ENCODE measurements at regions not wholly inside any gene's neighbourhood (a gene's known extent, or its start where the extent isn't known, plus 50 kb on each side); places are given as distances from the start of the nearest gene placed in this dataset.
"Not testable (repeated sequence)": the region's sequence is repeated elsewhere in the genome, so short reads cannot be mapped to it uniquely, and the experiment has no call there.

DNA sequence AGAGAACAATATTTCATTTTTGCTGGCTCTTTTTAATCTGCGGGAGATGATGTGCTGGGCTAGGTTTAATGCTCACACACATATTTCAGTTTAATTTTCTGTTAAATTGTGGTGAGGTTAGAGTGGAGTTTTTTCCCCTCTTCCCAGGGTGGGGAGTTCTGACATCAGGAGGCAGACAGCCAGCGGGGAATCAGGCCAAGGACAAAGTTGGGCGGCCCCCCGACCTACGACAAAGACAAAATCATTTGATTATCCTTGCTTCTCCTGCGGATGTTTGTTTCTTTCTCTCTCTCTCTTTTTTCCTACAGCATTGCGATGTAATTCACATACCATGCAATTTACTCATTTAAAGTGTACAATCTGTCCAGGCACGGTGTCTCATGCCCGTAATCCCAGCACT is 295.9 kb downstream of the NPIPA7 start:
- not testable (repeated sequence) for H4K20me1 ChIP-seq (ENCODE audit: insufficient read depth, low read length); H3K79me2 ChIP-seq (ENCODE audit: insufficient read depth, low read length); DNase-seq (ENCODE audit: insufficient read length, low spot score, missing footprints); H3K4me3 ChIP-seq (ENCODE audit: insufficient read depth, low read length); H2AFZ ChIP-seq (ENCODE audit: low read length); H3K36me3 ChIP-seq (ENCODE audit: insufficient read depth, low read length); H3K9me3 ChIP-seq (ENCODE audit: low read depth, low read length); H3K27me3 ChIP-seq (ENCODE audit: insufficient read depth, low read length); H3K27ac ChIP-seq (ENCODE audit: low read depth, low read length); H3K4me1 ChIP-seq (ENCODE audit: insufficient read depth, low read length); H3K4me2 ChIP-seq (ENCODE audit: insufficient read depth, low read length)

DNA sequence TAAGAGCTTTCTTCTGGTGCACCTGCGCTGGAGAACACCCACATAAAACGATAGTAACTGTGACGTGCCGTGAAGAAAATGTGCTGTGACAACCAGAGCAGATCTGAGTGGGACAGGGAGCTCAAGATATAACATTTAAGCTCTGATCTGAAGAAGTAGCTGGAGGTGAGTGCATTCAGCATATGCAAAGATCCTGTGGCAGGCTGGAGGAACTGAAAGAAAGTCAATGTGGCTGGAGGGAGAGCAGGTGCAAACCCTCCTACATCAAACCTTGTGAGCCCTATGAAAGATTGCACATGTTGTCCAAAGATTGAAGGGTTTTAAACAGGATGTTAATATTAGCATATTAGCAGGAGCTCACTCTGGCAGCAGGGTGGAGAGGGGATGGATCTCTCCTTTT is 342.9 kb downstream of the NPIPA7 start:
- H3K4me3 ChIP-seq (ENCODE audit: insufficient read depth, low read length); H3K4me2 ChIP-seq (ENCODE audit: insufficient read depth, low read length); H3K27me3 ChIP-seq (ENCODE audit: insufficient read depth, low read length); H2AFZ ChIP-seq (ENCODE audit: low read length); H3K27ac ChIP-seq (ENCODE audit: low read depth, low read length); H3K36me3 ChIP-seq (ENCODE audit: insufficient read depth, low read length); H3K9me3 ChIP-seq (ENCODE audit: low read depth, low read length); H3K79me2 ChIP-seq (ENCODE audit: insufficient read depth, low read length); H4K20me1 ChIP-seq (ENCODE audit: insufficient read depth, low read length); DNase-seq (ENCODE audit: insufficient read length, low spot score, missing footprints); H3K4me1 ChIP-seq (ENCODE audit: insufficient read depth, low read length): not testable (repeated sequence)

DNA sequence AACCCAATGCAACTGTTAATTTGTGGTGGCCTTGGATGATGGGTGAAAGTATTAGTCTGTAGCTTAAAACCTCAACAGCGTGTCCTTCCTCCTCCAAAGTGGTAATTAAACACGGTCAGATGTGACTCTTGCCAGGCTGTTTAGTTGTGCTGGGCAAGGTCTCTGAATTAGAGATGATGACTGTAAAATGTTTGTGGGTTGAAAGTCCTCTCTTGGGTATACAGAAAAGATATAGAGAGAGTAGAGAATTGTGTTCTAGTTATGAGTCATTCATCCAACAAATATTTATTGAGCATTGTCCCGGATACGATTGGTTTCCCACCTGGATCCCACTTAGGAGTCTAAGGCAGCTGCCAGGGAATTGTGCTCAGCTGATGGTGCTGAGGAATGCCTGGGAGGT is 343.7 kb downstream of the NPIPA7 start:
- not testable (repeated sequence) for H3K9me3 ChIP-seq (ENCODE audit: low read depth, low read length); DNase-seq (ENCODE audit: insufficient read length, low spot score, missing footprints)

DNA sequence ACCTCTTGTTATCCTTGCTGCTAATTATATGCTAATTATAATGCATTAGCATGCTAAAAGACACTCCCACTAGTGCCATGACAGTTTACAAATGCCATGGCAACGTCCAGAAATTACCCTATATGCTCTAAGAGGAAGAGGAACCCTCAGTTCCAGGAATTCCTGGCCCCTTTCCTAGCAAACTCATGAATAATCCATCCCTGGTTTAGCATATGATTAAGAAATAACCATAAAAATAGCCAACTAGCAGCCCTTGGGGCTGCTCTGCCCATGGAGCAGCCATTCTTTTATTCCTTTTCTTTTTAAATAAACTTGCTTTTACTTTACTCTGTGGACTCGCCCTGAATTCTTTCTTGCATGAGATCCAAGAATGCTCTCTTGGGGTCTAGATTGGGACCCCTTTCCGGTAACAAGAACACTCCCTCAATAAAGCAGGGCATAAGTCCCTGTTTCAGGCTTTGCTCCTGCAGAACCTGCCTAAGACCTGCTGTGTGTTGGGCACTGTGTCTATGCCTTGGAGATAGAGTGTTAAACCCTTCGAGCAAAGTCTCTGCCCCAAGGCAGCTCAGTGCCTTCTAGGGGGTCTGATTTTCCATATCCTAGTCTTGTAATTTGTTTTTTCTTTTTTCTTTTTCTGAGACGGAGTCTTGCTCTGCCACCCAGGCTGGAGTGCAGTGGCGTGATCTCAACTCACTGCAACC is 345.0 kb downstream of the NPIPA7 start:
- H3K4me1 ChIP-seq (ENCODE audit: insufficient read depth, low read length); H3K4me3 ChIP-seq (ENCODE audit: insufficient read depth, low read length); DNase-seq (ENCODE audit: insufficient read length, low spot score, missing footprints); H3K4me2 ChIP-seq (ENCODE audit: insufficient read depth, low read length); H3K27ac ChIP-seq (ENCODE audit: low read depth, low read length); H2AFZ ChIP-seq (ENCODE audit: low read length); H3K27me3 ChIP-seq (ENCODE audit: insufficient read depth, low read length); H3K79me2 ChIP-seq (ENCODE audit: insufficient read depth, low read length); H3K9me3 ChIP-seq (ENCODE audit: low read depth, low read length); H4K20me1 ChIP-seq (ENCODE audit: insufficient read depth, low read length); H3K36me3 ChIP-seq (ENCODE audit: insufficient read depth, low read length): not testable (repeated sequence)

More for the DNA sequence above, 343.7 kb downstream of the NPIPA7 start:
- H3K36me3 ChIP-seq (ENCODE audit: insufficient read depth, low read length); H3K4me1 ChIP-seq (ENCODE audit: insufficient read depth, low read length); H3K27ac ChIP-seq (ENCODE audit: low read depth, low read length); H4K20me1 ChIP-seq (ENCODE audit: insufficient read depth, low read length); H3K27me3 ChIP-seq (ENCODE audit: insufficient read depth, low read length); H2AFZ ChIP-seq (ENCODE audit: low read length); H3K4me3 ChIP-seq (ENCODE audit: insufficient read depth, low read length); H3K79me2 ChIP-seq (ENCODE audit: insufficient read depth, low read length); H3K4me2 ChIP-seq (ENCODE audit: insufficient read depth, low read length): not testable (repeated sequence)

DNA sequence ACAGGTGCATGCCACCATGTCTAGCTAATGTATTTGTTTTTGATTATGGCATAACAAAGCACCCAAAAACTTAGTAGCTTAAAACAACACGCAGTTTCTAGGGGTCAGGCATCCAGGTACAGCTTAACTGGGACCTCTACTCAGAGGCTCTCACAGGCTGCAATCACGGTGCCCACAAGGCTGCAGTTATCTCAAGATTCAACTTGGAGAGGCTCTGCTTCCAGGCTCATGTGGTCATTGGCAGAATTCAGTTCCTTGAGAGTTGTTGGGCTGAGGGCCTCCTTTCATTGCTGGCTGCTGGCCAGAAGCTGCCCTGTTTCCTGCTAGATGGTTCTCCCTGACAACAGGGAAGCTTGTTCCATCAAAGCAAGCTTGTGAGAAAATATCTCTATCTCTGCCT is 348.1 kb downstream of the NPIPA7 start:
- H2AFZ ChIP-seq (ENCODE audit: low read length); H4K20me1 ChIP-seq (ENCODE audit: insufficient read depth, low read length); H3K4me3 ChIP-seq (ENCODE audit: insufficient read depth, low read length); H3K27me3 ChIP-seq (ENCODE audit: insufficient read depth, low read length); DNase-seq (ENCODE audit: insufficient read length, low spot score, missing footprints); H3K27ac ChIP-seq (ENCODE audit: low read depth, low read length); H3K79me2 ChIP-seq (ENCODE audit: insufficient read depth, low read length); H3K9me3 ChIP-seq (ENCODE audit: low read depth, low read length); H3K4me1 ChIP-seq (ENCODE audit: insufficient read depth, low read length); H3K36me3 ChIP-seq (ENCODE audit: insufficient read depth, low read length); H3K4me2 ChIP-seq (ENCODE audit: insufficient read depth, low read length): not testable (repeated sequence)

DNA sequence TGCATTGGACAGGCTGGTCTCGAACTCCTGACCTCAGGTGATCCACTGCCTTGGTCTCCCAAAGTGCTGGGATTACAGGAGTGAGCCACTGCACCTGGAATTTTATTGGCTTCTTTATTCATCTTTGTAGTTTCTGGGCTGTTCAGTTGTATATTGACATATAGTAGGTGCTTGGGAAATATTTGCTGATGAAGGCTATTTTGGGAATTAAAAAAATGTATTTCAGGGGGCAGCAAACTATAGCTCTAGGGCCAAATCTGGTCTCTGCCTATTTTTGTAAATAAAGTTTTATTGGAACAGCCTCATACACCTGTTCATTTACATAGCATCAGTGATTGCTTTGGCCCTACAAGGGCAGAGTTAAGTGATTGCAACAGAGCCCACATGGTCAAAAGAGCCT is 363.6 kb downstream of the NPIPA7 start:
- not testable (repeated sequence) for H3K4me1 ChIP-seq (ENCODE audit: insufficient read depth, low read length); H4K20me1 ChIP-seq (ENCODE audit: insufficient read depth, low read length); H3K4me2 ChIP-seq (ENCODE audit: insufficient read depth, low read length); H3K9me3 ChIP-seq (ENCODE audit: low read depth, low read length); H3K79me2 ChIP-seq (ENCODE audit: insufficient read depth, low read length); H3K27me3 ChIP-seq (ENCODE audit: insufficient read depth, low read length); H3K27ac ChIP-seq (ENCODE audit: low read depth, low read length); H3K4me3 ChIP-seq (ENCODE audit: insufficient read depth, low read length); H2AFZ ChIP-seq (ENCODE audit: low read length); DNase-seq (ENCODE audit: insufficient read length, low spot score, missing footprints); H3K36me3 ChIP-seq (ENCODE audit: insufficient read depth, low read length)

DNA sequence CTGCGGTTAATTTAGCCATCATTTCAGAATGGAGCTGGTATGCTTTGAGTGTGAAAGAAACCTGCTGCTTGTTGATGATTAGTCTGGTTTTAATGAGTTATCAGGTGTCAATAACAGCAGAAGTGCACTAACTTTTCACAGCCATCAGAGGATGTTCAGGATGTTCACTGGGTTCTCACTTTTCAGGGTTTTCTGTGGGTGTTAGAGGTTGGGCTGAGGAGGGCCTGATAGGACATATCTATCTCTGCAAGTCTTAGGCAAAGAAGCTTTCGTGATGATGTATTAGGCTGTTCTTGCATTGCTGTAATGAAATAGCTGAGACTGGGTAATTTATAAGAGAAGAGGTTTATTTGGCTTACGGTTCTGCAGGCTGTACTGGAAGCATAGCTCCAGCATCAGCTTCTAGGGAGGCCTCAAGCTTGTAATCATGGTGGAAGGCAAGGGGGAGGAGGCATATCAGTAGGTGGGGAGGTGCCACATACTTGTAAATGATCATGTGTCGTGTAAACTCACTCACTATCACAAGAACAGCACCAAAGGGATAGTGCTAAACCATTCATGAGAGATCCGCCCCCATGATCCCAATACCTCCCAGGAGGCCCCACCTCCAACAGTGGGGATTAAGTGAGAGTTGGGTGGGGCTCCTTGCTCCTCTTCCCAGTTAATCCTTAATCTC is 376.2 kb downstream of the NPIPA7 start:
- not testable (repeated sequence) for H4K20me1 ChIP-seq (ENCODE audit: insufficient read depth, low read length); H3K4me2 ChIP-seq (ENCODE audit: insufficient read depth, low read length); H3K4me1 ChIP-seq (ENCODE audit: insufficient read depth, low read length); DNase-seq (ENCODE audit: insufficient read length, low spot score, missing footprints); H3K27ac ChIP-seq (ENCODE audit: low read depth, low read length); H2AFZ ChIP-seq (ENCODE audit: low read length); H3K9me3 ChIP-seq (ENCODE audit: low read depth, low read length); H3K36me3 ChIP-seq (ENCODE audit: insufficient read depth, low read length); H3K79me2 ChIP-seq (ENCODE audit: insufficient read depth, low read length); H3K4me3 ChIP-seq (ENCODE audit: insufficient read depth, low read length); H3K27me3 ChIP-seq (ENCODE audit: insufficient read depth, low read length)

All from osteoblast (primary cell).